ENCODE measurements at regions not wholly inside any gene's neighbourhood (a gene's known extent, or its start where the extent isn't known, plus 50 kb on each side); places are given as distances from the start of the nearest gene placed in this dataset.

GRCh38 chr2:234839285-234839684, 112.5 kb upstream of the SH3BP4 start:
- TF ChIP-seq CTCF (conservative IDR thresholded peaks at IDR 0.05 in 1 of 2, IDR thresholded peaks at IDR 0.05 in 1 of 2; ENCODE audit: low read depth in 1 of 2, low read length in 2 of 2) (no peak), EZH2 (IDR thresholded peaks at IDR 0.05; ENCODE audit: low read length, missing control alignments) (no peak)
